DOHH2 (cell line): ENCODE measurements at regions not wholly inside any gene's neighbourhood (a gene's known extent, or its start where the extent isn't known, plus 50 kb on each side); places are given as distances from the start of the nearest gene placed in this dataset.

Source experiments
- CTCF ChIP-seq: fragments of 200-600 bp; sonication (generic); IDR thresholded peaks from one replicate; pipeline ENCODE4 v1.5.1; 2014; ENCODE audit warnings: antibody characterized with exemption, mild to moderate bottlenecking, low read depth, low read length; ENCODE audit not compliant: poor library complexity, severe bottlenecking
- EZH2phosphoT487 ChIP-seq: fragments of 200-600 bp; sonication (generic); IDR thresholded peaks from 2 replicates; pipeline ENCODE4 v1.6.1; 2017; ENCODE audit warnings: borderline replicate concordance, mild to moderate bottlenecking, antibody characterized with exemption, low read length, moderate library complexity, mixed read lengths

- TF ChIP-seq CTCF (peak; percentile 55), EZH2phosphoT487 (no peak)
Observed at GRCh38 chrX:1784773-1785172, 169.9 kb downstream of the ASMT start.
